ENCODE measurements at regions not wholly inside any gene's neighbourhood (a gene's known extent, or its start where the extent isn't known, plus 50 kb on each side); places are given as distances from the start of the nearest gene placed in this dataset.

GRCh38 chr2:42895791-42896135, 103.4 kb upstream of the HAAO start:
- no peak for TF ChIP-seq POLR2A (IDR thresholded peaks at IDR 0.05)
- TF ChIP-seq, protein P1, sequence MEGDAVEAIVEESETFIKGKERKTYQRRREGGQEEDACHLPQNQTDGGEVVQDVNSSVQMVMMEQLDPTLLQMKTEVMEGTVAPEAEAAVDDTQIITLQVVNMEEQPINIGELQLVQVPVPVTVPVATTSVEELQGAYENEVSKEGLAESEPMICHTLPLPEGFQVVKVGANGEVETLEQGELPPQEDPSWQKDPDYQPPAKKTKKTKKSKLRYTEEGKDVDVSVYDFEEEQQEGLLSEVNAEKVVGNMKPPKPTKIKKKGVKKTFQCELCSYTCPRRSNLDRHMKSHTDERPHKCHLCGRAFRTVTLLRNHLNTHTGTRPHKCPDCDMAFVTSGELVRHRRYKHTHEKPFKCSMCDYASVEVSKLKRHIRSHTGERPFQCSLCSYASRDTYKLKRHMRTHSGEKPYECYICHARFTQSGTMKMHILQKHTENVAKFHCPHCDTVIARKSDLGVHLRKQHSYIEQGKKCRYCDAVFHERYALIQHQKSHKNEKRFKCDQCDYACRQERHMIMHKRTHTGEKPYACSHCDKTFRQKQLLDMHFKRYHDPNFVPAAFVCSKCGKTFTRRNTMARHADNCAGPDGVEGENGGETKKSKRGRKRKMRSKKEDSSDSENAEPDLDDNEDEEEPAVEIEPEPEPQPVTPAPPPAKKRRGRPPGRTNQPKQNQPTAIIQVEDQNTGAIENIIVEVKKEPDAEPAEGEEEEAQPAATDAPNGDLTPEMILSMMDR (IDR thresholded peaks at IDR 0.05): no peak
- TF ChIP-seq EP300 (IDR thresholded peaks at IDR 0.05; ENCODE audit: low read depth): no peak
- TF ChIP-seq POLR2AphosphoS5 (IDR thresholded peaks at IDR 0.05): no peak
- Histone ChIP-seq H3K4me3 (no peak overlapping the region), H3K36me3 (no peaks in the 10 kb centered on the region), H3K27me3 (no peaks in the 10 kb centered on the region), H3K27ac (no peak overlapping the region), H3K9me3 (no peaks in the 10 kb centered on the region), H3K4me1 (no peaks in the 10 kb centered on the region)
- in situ Hi-C loops (cut with MboI; ENCODE audit: low pct_ligation_motif_present in 1 of 4, low pct_unique_long_range_greater_than_20kb in 1 of 4, low sequenced_read_pairs in 3 of 4) (no loop called here), intact Hi-C loops (cut with DNase I; ENCODE audit: low total_unique reads) (no loop called here)
- no peak for DNase-seq
- 78% methylated on average over 5 of the region's 5 CpGs; no CpG with 5 or more reads in 1 of the 2 donors for WGBS, 2 donors (ENCODE audit: low coverage in 1 of 2)

DNA sequence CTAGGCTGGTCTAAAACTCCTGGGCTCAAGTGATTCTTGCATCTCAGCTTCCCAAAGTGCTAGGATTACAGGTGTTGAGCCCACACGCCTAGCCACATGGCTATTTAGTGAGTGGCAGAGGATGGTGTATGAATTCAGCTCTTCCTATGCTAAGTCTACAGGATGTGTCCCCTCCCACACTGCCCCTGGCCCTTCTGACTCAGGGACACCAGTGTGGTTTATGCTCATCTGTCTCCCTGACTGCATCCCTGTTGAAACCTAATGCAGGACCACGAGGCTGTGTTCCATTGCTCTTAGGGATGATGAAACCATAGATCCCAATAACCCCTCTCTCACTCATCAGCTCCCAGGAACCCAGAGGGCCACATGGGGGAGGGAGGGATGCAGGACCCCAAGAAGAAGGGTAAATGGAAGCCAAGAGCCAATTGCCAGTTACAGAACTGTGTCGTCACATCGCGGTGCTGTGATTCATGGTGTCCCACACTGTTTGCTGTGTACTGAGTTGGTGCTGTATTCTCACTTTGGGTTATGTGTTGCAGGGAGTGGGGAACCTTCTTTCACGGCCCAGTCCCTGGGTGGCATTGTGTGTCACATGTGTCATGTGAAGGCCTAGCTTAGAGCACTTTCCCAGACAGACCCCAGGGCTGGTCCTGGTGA, 102.9 kb upstream of the HAAO start:
- intact Hi-C loops (cut with DNase I; ENCODE audit: low total_unique reads): no loop called here
- Histone ChIP-seq H3K9me3 (no peaks in the 10 kb centered on the region), H3K4me3 (no peak overlapping the region), H3K27me3 (no peaks in the 10 kb centered on the region), H3K27ac (no peak overlapping the region), H3K4me1 (no peaks in the 10 kb centered on the region), H3K36me3 (no peaks in the 10 kb centered on the region)
- WGBS, 2 donors (ENCODE audit: low coverage in 1 of 2): 67 to 88% methylated on average over 1 to 6 of the region's 6 CpGs
- in situ Hi-C loops (cut with MboI; ENCODE audit: low pct_ligation_motif_present in 1 of 4, low pct_unique_long_range_greater_than_20kb in 1 of 4, low sequenced_read_pairs in 3 of 4): no loop called here
- no peak for TF ChIP-seq POLR2AphosphoS5 (IDR thresholded peaks at IDR 0.05)
- no peak for TF ChIP-seq EP300 (IDR thresholded peaks at IDR 0.05; ENCODE audit: low read depth)
- no peak for TF ChIP-seq POLR2A (IDR thresholded peaks at IDR 0.05)
- TF ChIP-seq, protein P1 (IDR thresholded peaks at IDR 0.05): no peak
- no peak for DNase-seq

- 83% methylated on average over 5 of the region's 5 CpGs; no CpG with 5 or more reads in 1 of the 2 donors for WGBS, 2 donors (ENCODE audit: low coverage in 1 of 2)
- in situ Hi-C loops (cut with MboI; ENCODE audit: low pct_ligation_motif_present in 1 of 4, low pct_unique_long_range_greater_than_20kb in 1 of 4, low sequenced_read_pairs in 3 of 4): no loop called here
Measured at GRCh38 chr2:42893047-42893758, 100.8 kb upstream of the HAAO start.

DNA sequence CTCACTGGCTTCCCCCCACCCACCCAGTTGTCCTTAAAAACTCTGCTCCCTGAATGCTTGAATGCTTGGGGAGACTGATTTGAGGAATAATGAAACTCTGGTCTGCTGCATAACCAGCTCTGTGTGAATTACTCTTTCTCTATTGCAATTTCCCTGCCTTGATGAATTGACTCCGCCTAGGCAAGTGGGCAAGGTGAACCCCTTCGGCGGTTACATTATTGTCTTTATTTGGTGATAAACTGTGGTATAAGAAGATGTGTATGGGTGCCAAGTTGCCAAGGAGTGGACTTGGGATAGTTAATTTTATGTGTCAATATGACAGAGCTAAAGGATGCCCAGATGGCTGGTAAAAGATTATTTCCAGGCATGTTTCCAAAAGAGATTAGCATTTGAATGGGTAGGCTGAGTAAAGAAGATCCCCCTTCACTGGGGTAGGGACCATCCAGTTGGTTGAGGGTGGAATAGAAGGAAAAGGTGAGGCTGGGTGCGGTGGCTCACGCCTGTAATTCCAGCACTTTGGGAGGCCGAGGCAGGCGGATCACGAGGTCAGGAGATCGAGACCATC, 98.5 kb upstream of the HAAO start:
- Histone ChIP-seq H3K36me3 (no peaks in the 10 kb centered on the region), H3K9me3 (no peaks in the 10 kb centered on the region), H3K4me3 (no peak overlapping the region), H3K4me1 (no peaks in the 10 kb centered on the region), H3K27me3 (no peaks in the 10 kb centered on the region), H3K27ac (no peak overlapping the region)
- intact Hi-C loops (cut with DNase I; ENCODE audit: low total_unique reads): no loop called here
- in situ Hi-C loops (cut with MboI; ENCODE audit: low pct_ligation_motif_present in 1 of 4, low pct_unique_long_range_greater_than_20kb in 1 of 4, low sequenced_read_pairs in 3 of 4): no loop called here
- 91 to 93% methylated on average over 7 to 9 of the region's 9 CpGs for WGBS, 2 donors (ENCODE audit: low coverage in 1 of 2)
- no peak for DNase-seq
- TF ChIP-seq POLR2A (IDR thresholded peaks at IDR 0.05): no peak
- TF ChIP-seq POLR2AphosphoS5 (IDR thresholded peaks at IDR 0.05): no peak
- TF ChIP-seq EP300 (IDR thresholded peaks at IDR 0.05; ENCODE audit: low read depth): no peak
- TF ChIP-seq, protein P1 (IDR thresholded peaks at IDR 0.05): no peak

More at GRCh38 chr2:42893047-42893758, 100.8 kb upstream of the HAAO start:
- no peaks in the 10 kb centered on the region for H3K9me3 ChIP-seq
- intact Hi-C loops (cut with DNase I; ENCODE audit: low total_unique reads): no loop called here
- no peaks in the 10 kb centered on the region for H3K36me3 ChIP-seq
- no peaks in the 10 kb centered on the region for H3K27me3 ChIP-seq
- H3K27ac ChIP-seq: no peak overlapping the region
- H3K4me1 ChIP-seq: no peaks in the 10 kb centered on the region
- TF ChIP-seq, protein P1 (IDR thresholded peaks at IDR 0.05): no peak
- no peak for TF ChIP-seq EP300 (IDR thresholded peaks at IDR 0.05; ENCODE audit: low read depth)
- DNase-seq: no peak
- no peak overlapping the region for H3K4me3 ChIP-seq

All from transverse colon (tissue), 4 donors.